Activated T-cell treated with anti-CD3 and anti-CD28 coated beads, Interleukin-2, amount 50 U/mL, for 24 hours (primary cell): ENCODE measurements at regions not wholly inside any gene's neighbourhood (a gene's known extent, or its start where the extent isn't known, plus 50 kb on each side); places are given as distances from the start of the nearest gene placed in this dataset.

Source experiments
- DNase-seq: peaks from one replicate; pipeline ENCODE4 v3.0.0-alpha.2; 2020
- H3K27ac Mint-ChIP-seq: 2 replicates; pipeline ENCODE4 v1.8.0; 2020; ENCODE audit warnings: mild to moderate bottlenecking, mixed read lengths
- H3K27me3 Mint-ChIP-seq: 2 replicates; pipeline ENCODE4 v1.8.0; 2020; ENCODE audit warnings: mixed read lengths
- H3K36me3 Mint-ChIP-seq: 2 replicates; pipeline ENCODE4 v1.8.0; 2020; ENCODE audit warnings: low read depth, mixed read lengths
- H3K4me1 Mint-ChIP-seq: 2 replicates; pipeline ENCODE4 v1.8.0; 2020; ENCODE audit warnings: low read depth, mixed read lengths
- H3K4me3 Mint-ChIP-seq: 2 replicates; pipeline ENCODE4 v1.8.0; 2020; ENCODE audit warnings: mild to moderate bottlenecking, moderate library complexity, mixed read lengths
- H3K9me3 Mint-ChIP-seq: 2 replicates; pipeline ENCODE4 v1.8.0; 2020; ENCODE audit warnings: mixed read lengths

DNA sequence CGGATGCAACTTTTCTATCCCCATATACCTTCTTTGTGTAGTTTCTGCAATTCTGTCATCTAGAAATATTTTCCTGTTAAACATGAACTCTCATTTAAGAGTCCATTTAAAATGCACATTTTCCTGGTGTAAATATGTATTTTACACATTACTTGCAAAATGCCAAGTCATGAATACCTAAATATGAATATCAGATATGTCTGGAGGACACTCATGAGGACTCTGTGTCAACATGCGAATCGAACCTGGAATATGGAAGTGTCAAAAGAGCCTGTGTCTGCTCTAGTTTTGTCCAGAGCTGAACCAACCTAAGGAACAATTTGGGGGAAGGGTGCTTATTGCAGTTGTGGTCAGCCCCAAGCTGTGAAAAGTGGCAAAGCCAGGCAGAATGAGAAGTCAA lies 163.7 kb upstream of the CELF2 start:
- H3K27ac Mint-ChIP-seq, result no peak overlapping the region
- H3K9me3 Mint-ChIP-seq, result no peaks in the 10 kb centered on the region
- H3K4me1 Mint-ChIP-seq, result no peaks in the 10 kb centered on the region
- no peak overlapping the region for H3K4me3 Mint-ChIP-seq
- H3K27me3 Mint-ChIP-seq, result peaks cover 33% of the 10 kb centered on the region
- DNase-seq, result no peak
- H3K36me3 Mint-ChIP-seq, result no peaks in the 10 kb centered on the region

DNA sequence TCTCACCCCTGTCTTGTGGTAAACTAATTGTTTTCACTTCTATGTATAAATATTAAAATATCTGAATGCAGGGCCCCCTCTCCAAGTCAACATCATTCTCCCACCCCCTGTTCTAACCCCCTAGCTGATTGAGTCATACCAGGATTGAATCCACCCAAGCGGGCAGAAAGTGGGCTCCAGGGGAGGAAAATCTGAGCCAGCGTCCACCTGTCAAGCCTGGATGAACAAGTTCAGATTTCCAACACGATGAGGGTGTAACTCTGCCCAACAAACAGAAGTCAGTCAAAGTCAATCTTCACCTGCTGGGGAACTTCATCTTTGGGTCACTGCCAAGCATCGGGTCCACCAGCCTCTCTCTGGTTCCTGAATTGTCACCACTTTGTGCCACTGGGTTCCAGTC lies 162.9 kb upstream of the CELF2 start:
- H3K27me3 Mint-ChIP-seq, result peaks cover 28% of the 10 kb centered on the region
- H3K4me3 Mint-ChIP-seq, result no peak overlapping the region
- H3K27ac Mint-ChIP-seq, result no peak overlapping the region
- H3K9me3 Mint-ChIP-seq, result no peaks in the 10 kb centered on the region
- H3K4me1 Mint-ChIP-seq, result no peaks in the 10 kb centered on the region
- DNase-seq, result no peak
- no peaks in the 10 kb centered on the region for H3K36me3 Mint-ChIP-seq

DNA sequence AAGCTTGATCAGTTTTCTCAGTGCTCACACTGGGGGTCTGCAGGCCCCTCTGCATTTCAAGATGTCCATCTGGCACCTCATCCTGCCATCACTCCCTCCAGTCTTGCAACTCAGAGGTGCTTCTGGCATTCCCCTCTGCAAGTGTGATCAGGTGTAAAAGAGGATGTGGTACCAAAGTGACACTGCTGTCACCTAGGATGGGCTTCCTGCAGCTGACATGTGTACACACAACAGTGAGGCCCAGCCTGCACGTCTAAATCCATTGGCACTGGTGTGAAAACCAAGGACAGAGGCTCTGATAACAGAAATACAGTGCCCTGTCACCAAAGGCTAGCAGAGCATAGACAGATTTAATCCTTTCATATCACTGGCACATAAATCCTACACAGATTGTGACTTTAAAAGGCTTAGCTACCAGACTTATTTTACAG lies 162.5 kb upstream of the CELF2 start:
- no peaks in the 10 kb centered on the region for H3K9me3 Mint-ChIP-seq
- no peaks in the 10 kb centered on the region for H3K4me1 Mint-ChIP-seq
- H3K27me3 Mint-ChIP-seq, result peaks cover 28% of the 10 kb centered on the region
- H3K4me3 Mint-ChIP-seq, result no peak overlapping the region
- no peak overlapping the region for H3K27ac Mint-ChIP-seq
- H3K36me3 Mint-ChIP-seq, result no peaks in the 10 kb centered on the region
- DNase-seq, result no peak

GRCh38 chr10:10860455-10860976 lies 157.2 kb upstream of the CELF2 start:
- Mint-ChIP-seq H3K36me3 (no peaks in the 10 kb centered on the region), H3K4me3 (no peak overlapping the region), H3K9me3 (no peaks in the 10 kb centered on the region), H3K27me3 (peaks cover 2% of the 10 kb centered on the region), H3K27ac (no peak overlapping the region), H3K4me1 (no peaks in the 10 kb centered on the region)
- no peak for DNase-seq

DNA sequence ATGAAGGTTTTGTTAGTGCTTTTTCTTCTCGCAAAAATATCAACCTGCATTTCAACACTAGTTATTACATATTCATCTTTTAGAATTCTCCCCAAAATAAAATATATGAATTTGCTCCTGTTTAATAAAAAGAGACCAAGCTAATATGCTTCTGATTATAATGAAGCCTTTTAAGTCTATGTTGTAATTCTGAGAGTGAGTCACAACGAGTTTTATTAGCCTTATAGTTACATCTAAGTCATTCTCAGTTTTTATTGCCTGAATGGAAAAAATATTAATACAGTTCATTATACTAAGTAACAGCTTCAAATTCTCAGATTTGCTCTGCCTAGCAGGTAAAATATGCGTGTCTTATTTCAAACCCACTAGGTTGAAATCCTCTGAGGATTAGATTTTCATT lies 152.4 kb upstream of the CELF2 start:
- no peak overlapping the region for H3K4me3 Mint-ChIP-seq
- no peaks in the 10 kb centered on the region for H3K36me3 Mint-ChIP-seq

GRCh38 chr10:10865913-10866312 lies 151.8 kb upstream of the CELF2 start:
- Mint-ChIP-seq H3K27ac (no peak overlapping the region), H3K27me3 (peaks cover 10% of the 10 kb centered on the region), H3K4me3 (no peak overlapping the region), H3K36me3 (no peaks in the 10 kb centered on the region), H3K9me3 (peaks cover 3% of the 10 kb centered on the region), H3K4me1 (peaks cover 2% of the 10 kb centered on the region)
- no peak for DNase-seq

More for the DNA sequence above, 152.4 kb upstream of the CELF2 start:
- H3K27ac Mint-ChIP-seq, result no peak overlapping the region
- no peak for DNase-seq
- H3K27me3 Mint-ChIP-seq, result peaks cover 6% of the 10 kb centered on the region
- peaks cover 3% of the 10 kb centered on the region for H3K9me3 Mint-ChIP-seq
- H3K4me1 Mint-ChIP-seq, result peaks cover 2% of the 10 kb centered on the region

- DNase-seq, result no peak
- Mint-ChIP-seq H3K27me3 (peaks cover 34% of the 10 kb centered on the region), H3K4me1 (peaks cover 2% of the 10 kb centered on the region), H3K36me3 (no peaks in the 10 kb centered on the region), H3K4me3 (no peak overlapping the region), H3K27ac (no peak overlapping the region), H3K9me3 (peaks cover 3% of the 10 kb centered on the region)
Observed at GRCh38 chr10:10869592-10869991, 148.1 kb upstream of the CELF2 start.

DNA sequence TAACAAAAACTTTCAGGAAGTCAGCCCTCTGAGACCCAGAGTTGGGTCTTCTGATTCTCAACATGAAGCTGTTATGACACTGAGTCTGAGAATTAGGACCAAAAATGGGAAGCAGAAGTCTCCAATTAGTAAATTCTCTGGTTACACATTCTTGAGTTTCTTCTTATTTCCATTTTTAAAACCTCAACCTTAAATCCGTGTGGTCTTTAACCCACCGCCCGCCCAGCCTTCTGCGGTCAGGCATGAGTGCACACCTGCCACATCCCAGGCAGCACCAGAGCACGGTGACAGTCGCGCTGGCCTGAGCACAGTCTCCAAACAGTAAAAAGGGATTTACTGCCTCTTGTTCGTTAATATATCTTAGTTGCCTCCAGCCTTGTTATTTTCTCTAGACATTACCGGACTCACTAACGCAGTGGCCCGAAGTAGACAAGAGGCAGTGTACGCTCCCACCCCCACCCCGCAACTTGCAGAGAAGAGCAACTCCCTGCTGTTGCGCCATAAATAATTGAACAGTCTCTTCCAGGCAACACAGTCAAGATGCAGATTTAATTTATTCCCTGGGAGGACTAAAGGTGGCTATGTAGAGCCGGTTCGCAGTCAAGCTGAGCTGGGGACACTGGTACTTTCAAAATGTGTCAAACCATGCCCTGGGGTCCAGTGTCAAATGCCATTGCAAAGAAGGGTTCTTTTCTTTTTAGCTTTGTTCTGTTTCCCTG lies 147.0 kb upstream of the CELF2 start:
- Mint-ChIP-seq H3K4me1 (peaks cover 2% of the 10 kb centered on the region), H3K27ac (no peak overlapping the region), H3K36me3 (no peaks in the 10 kb centered on the region), H3K27me3 (peaks cover 34% of the 10 kb centered on the region), H3K4me3 (no peak overlapping the region), H3K9me3 (peaks cover 3% of the 10 kb centered on the region)
- DNase-seq, result no peak

GRCh38 chr10:10871352-10871751 lies 146.3 kb upstream of the CELF2 start:
- Mint-ChIP-seq H3K9me3 (peaks cover 3% of the 10 kb centered on the region), H3K36me3 (no peaks in the 10 kb centered on the region), H3K27me3 (peaks cover 36% of the 10 kb centered on the region), H3K4me3 (no peak overlapping the region), H3K27ac (no peak overlapping the region), H3K4me1 (peaks cover 2% of the 10 kb centered on the region)
- no peak for DNase-seq

DNA sequence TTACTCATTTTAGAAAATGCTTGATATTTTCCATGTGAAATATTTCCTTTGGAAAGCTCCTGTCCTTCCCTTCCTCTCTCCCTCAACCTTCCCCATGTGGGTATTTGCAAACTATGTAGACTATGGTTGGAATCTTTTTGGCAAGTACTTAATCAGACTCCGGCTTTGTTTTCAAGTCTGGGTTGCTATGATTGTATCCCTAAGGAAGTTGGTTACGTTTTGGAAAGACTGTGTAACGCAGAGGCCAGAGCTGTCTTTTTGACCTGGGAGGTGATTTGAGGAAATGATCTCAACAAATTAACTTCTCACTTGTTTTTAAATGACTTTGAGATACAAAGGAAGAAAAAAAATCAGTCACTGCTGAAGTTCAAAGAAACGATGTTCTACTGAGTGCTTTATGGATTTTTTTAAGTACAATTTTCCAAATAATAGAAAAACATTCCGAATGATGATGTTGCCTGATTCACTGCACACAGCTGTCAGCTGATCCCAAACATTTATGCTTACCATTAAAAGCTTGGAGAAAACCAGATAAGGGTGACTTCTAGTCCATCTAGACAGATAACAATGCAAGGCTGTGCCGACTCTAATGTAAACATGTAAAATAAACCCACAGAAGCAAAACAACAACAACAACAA lies 145.5 kb upstream of the CELF2 start:
- Mint-ChIP-seq H3K4me1 (peaks cover 2% of the 10 kb centered on the region), H3K4me3 (no peak overlapping the region), H3K36me3 (no peaks in the 10 kb centered on the region), H3K27me3 (peaks cover 41% of the 10 kb centered on the region), H3K27ac (no peak overlapping the region), H3K9me3 (peaks cover 3% of the 10 kb centered on the region)
- DNase-seq, result no peak

DNA sequence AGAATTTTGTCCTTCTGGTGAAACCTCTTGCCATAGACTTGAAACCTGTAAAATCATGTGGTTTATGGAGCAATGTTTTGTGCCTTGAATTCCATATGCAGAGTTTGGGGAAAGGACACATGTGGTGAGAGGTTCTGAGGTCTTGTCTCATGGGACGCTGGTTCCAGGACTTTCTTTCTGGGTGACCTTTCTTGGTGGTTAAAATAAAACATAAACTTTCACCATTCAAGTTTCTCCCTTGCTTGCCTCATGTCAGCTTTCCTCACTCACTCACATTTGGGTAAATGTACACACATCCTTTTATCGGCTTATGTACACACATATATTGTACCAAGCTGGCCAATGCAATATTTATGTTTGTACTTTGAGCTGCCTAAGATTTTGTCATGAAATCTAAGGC lies 144.9 kb upstream of the CELF2 start:
- Mint-ChIP-seq H3K27ac (no peak overlapping the region), H3K4me1 (peaks cover 2% of the 10 kb centered on the region), H3K9me3 (peaks cover 3% of the 10 kb centered on the region), H3K36me3 (no peaks in the 10 kb centered on the region), H3K4me3 (no peak overlapping the region), H3K27me3 (peaks cover 41% of the 10 kb centered on the region)
- no peak for DNase-seq

- peaks cover 3% of the 10 kb centered on the region for H3K9me3 Mint-ChIP-seq
Observed at GRCh38 chr10:10873289-10873688, 144.4 kb upstream of the CELF2 start.

GRCh38 chr10:10873915-10874314 lies 143.8 kb upstream of the CELF2 start:
- DNase-seq, result no peak
- peaks cover 2% of the 10 kb centered on the region for H3K4me1 Mint-ChIP-seq
- no peaks in the 10 kb centered on the region for H3K36me3 Mint-ChIP-seq
- H3K4me3 Mint-ChIP-seq, result no peak overlapping the region
- peaks cover 41% of the 10 kb centered on the region for H3K27me3 Mint-ChIP-seq
- H3K9me3 Mint-ChIP-seq, result peaks cover 3% of the 10 kb centered on the region
- no peak overlapping the region for H3K27ac Mint-ChIP-seq

More at GRCh38 chr10:10873289-10873688, 144.4 kb upstream of the CELF2 start:
- Mint-ChIP-seq H3K27ac (no peak overlapping the region), H3K4me3 (no peak overlapping the region), H3K27me3 (peaks cover 41% of the 10 kb centered on the region), H3K4me1 (peaks cover 2% of the 10 kb centered on the region), H3K36me3 (no peaks in the 10 kb centered on the region)
- DNase-seq, result no peak

DNA sequence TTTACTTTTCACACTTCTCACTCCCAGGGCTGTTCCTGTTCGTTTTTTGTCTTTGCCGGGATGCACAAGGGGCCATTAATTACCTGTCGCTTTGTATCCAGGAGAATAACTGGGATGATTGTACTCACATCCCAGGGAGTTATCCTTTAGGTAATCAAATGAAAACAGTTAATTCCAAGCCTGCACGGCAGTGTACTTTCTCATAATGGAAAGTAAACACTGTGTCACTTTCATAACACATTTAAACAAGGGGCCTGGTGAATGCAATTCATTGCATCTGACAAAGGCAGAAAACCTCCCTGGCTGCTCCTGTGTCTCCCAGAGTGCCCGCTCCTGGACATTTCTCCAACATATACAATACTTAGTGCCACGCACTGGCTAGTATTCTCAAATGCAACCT lies 138.7 kb upstream of the CELF2 start:
- Mint-ChIP-seq H3K4me3 (no peak overlapping the region), H3K27me3 (peaks cover 14% of the 10 kb centered on the region), H3K27ac (no peak overlapping the region), H3K4me1 (no peaks in the 10 kb centered on the region), H3K36me3 (no peaks in the 10 kb centered on the region), H3K9me3 (no peaks in the 10 kb centered on the region)
- no peak for DNase-seq

- peaks cover 9% of the 10 kb centered on the region for H3K9me3 Mint-ChIP-seq
- H3K27ac Mint-ChIP-seq, result no peak overlapping the region
- no peak for DNase-seq
- peaks cover 15% of the 10 kb centered on the region for H3K27me3 Mint-ChIP-seq
- no peaks in the 10 kb centered on the region for H3K36me3 Mint-ChIP-seq
- H3K4me3 Mint-ChIP-seq, result no peak overlapping the region
- no peaks in the 10 kb centered on the region for H3K4me1 Mint-ChIP-seq
Observed at GRCh38 chr10:10881117-10881813, 136.4 kb upstream of the CELF2 start.
